HCT116 (cell line): ENCODE measurements at regions not wholly inside any gene's neighbourhood (a gene's known extent, or its start where the extent isn't known, plus 50 kb on each side); places are given as distances from the start of the nearest gene placed in this dataset.

ENCODE experiments used
- ATAC-seq: fragments of 200-7000 bp; cut with Tn5 transposase; 2 replicates; pipeline ENCODE4 v1.9.1; 2020; ENCODE audit warnings: mild to moderate bottlenecking, moderate library complexity
- BruUV-seq: library from RNA; stranded (reverse); fragments of 400-500 nt; replicated peaks from 2 replicates; lab custom pipeline; 2021; lab: Mats Ljungman, UMichigan
- CTCF ChIA-PET: fragments of 300-600 bp; sonication (Branson Sonifier 250); formaldehyde crosslinking; loops from one replicate; lab custom pipeline; 2021; ENCODE audit warnings: antibody characterized with exemption; lab: Charles Lee
- POLR2A ChIA-PET: fragments of 300-600, 350-600 bp; sonication (Branson Sonifier 250); formaldehyde crosslinking; loops from one replicate; lab custom pipeline; 2021; ENCODE audit warnings: antibody characterized with exemption; lab: Charles Lee
- RAD21 ChIA-PET, 2 experiments: fragments of 300-600 bp; sonication (Branson Sonifier 250); formaldehyde crosslinking; loops; one replicate each; lab custom pipeline; 2023; ENCODE audit warnings: low total read pairs in 2 of 2; ENCODE audit not compliant: uncharacterized antibody in 2 of 2, unreplicated experiment in 2 of 2, low non-redundant PET in 1 of 2; lab: Charles Lee
- DNase-seq: peaks from one replicate; pipeline ENCODE4 v3.0.0-alpha.2; 2010; ENCODE audit warnings: low read depth, low spot score
- H2AFZ ChIP-seq: fragments of 200-600 bp; shearing (Covaris generic), sonication (generic); 2 replicates; pipeline ENCODE4 v1.6.1; 2017; ENCODE audit warnings: low read depth, mixed run types, mixed read lengths, antibody characterized with exemption, low read length; ENCODE audit not compliant: poor library complexity, severe bottlenecking
- H3K27ac ChIP-seq: 2 replicates; pipeline ENCODE4 v1.5.1; 2012; ENCODE audit warnings: low read depth, low read length
- H3K27me3 ChIP-seq: fragments of 200-600 bp; sonication (generic); 2 replicates; pipeline ENCODE4 v1.6.1; 2016; ENCODE audit warnings: mixed run types, low read length, mixed read lengths; ENCODE audit not compliant: insufficient read depth
- H3K36me3 ChIP-seq, 2 experiments: fragments of 200-500 bp in 1 of 2; fragments of 200-600 bp in 1 of 2; sonication (Bioruptor generic) in 1 of 2; sonication (generic) in 1 of 2; 2 replicates each; pipeline versions ENCODE4 v1.5.1 to v1.6.1; 2014 to 2016; ENCODE audit warnings: low read length in 2 of 2, inconsistent platforms in 1 of 2, mixed read lengths in 1 of 2, mixed run types in 1 of 2; ENCODE audit not compliant: insufficient read depth in 2 of 2, control insufficient read depth in 1 of 2
- H3K4me1 ChIP-seq, 2 experiments: fragments of 200-600 bp in 1 of 2; sonication (generic) in 1 of 2; 2 replicates each; pipeline versions ENCODE4 v1.5.1 to v1.6.1; 2012 to 2017; ENCODE audit warnings: low read length in 2 of 2, inconsistent platforms in 1 of 2, mild to moderate bottlenecking in 1 of 2, mixed read lengths in 1 of 2, mixed run types in 1 of 2, moderate library complexity in 1 of 2; ENCODE audit not compliant: insufficient read depth in 2 of 2, control insufficient read depth in 1 of 2
- H3K4me2 ChIP-seq: fragments of 200-600 bp; sonication (generic); 2 replicates; pipeline ENCODE4 v1.6.1; 2017; ENCODE audit warnings: mixed run types, low read length, mixed read lengths
- H3K4me3 ChIP-seq, 2 experiments: fragments of 200-600 bp in 1 of 2; sonication (generic) in 1 of 2; replicated peaks in 1 of 2; 2 replicates each; pipeline ENCODE4 v1.5.1; 2011 to 2016; ENCODE audit warnings: low read length in 2 of 2, control low read depth in 1 of 2, low read depth in 1 of 2, mild to moderate bottlenecking in 1 of 2, mixed read lengths in 1 of 2, mixed run types in 1 of 2
- H3K79me2 ChIP-seq: fragments of 200-600 bp; sonication (generic); 2 replicates; pipeline ENCODE4 v1.6.1; 2017; ENCODE audit warnings: mild to moderate bottlenecking, mixed run types, low read length, moderate library complexity, mixed read lengths; ENCODE audit not compliant: insufficient read depth
- H3K9ac ChIP-seq: fragments of 200-600 bp; sonication (generic); 2 replicates; pipeline ENCODE4 v1.6.1; 2016; ENCODE audit warnings: low read length, mixed read lengths
- H3K9me2 ChIP-seq: fragments of 200-600 bp; sonication (generic), shearing (Covaris generic); 2 replicates; pipeline ENCODE4 v1.6.1; 2017; ENCODE audit warnings: mixed run types, mild to moderate bottlenecking, moderate library complexity; ENCODE audit not compliant: insufficient read depth
- H3K9me3 ChIP-seq, 2 experiments: fragments of 200-500 bp in 1 of 2; fragments of 200-600 bp in 1 of 2; sonication (Bioruptor generic) in 1 of 2; sonication (generic) in 1 of 2; 2 replicates each; pipeline ENCODE4 v1.6.1; 2014 to 2017; ENCODE audit warnings: low read length in 2 of 2, mixed read lengths in 2 of 2, inconsistent platforms in 1 of 2, low read depth in 1 of 2, mild to moderate bottlenecking in 1 of 2, mixed run types in 1 of 2, moderate library complexity in 1 of 2; ENCODE audit not compliant: control insufficient read depth in 1 of 2, insufficient read depth in 1 of 2
- H4K20me1 ChIP-seq: fragments of 200-600 bp; sonication (generic), shearing (Covaris generic); 2 replicates; pipeline ENCODE4 v1.6.1; 2017; ENCODE audit warnings: mixed run types, mild to moderate bottlenecking, moderate library complexity; ENCODE audit not compliant: insufficient read depth
- CBX3 ChIP-seq: IDR thresholded peaks from 2 replicates; pipeline ENCODE4 v1.6.1; 2012; ENCODE audit warnings: low read depth
- EGR1 ChIP-seq: IDR thresholded peaks from 2 replicates; pipeline ENCODE4 v1.6.1; 2012; ENCODE audit warnings: low read depth
- ELF1 ChIP-seq: IDR thresholded peaks from 2 replicates; pipeline ENCODE4 v1.6.1; 2012; ENCODE audit warnings: low read depth, borderline replicate concordance
- EZH2 ChIP-seq: fragments of 200-600 bp; sonication (generic); IDR thresholded peaks from 2 replicates; pipeline ENCODE4 v1.6.1; 2017; ENCODE audit warnings: antibody characterized with exemption, mixed run types
- FOSL1 ChIP-seq: IDR thresholded peaks from 2 replicates; pipeline ENCODE4 v1.6.1; 2012; ENCODE audit warnings: low read depth
- JUND ChIP-seq: IDR thresholded peaks from 2 replicates; pipeline ENCODE4 v1.6.1; 2012
- POLR2A ChIP-seq: IDR thresholded peaks from 2 replicates; pipeline ENCODE4 v1.7.0; 2011; ENCODE audit warnings: borderline replicate concordance; ENCODE audit not compliant: insufficient read depth, insufficient read length; ENCODE audit errors: extremely low read depth
- POLR2AphosphoS5 ChIP-seq: IDR thresholded peaks from 2 replicates; pipeline ENCODE4 v1.6.1; 2011; ENCODE audit warnings: mild to moderate bottlenecking, low read depth, low read length, moderate library complexity
- RAD21 ChIP-seq: IDR thresholded peaks from 2 replicates; pipeline ENCODE4 v1.6.1; 2012; ENCODE audit warnings: low read depth, mild to moderate bottlenecking
- REST ChIP-seq: IDR thresholded peaks from 2 replicates; pipeline ENCODE4 v1.6.1; 2012; ENCODE audit warnings: low read depth
- SIN3A ChIP-seq: IDR thresholded peaks from 2 replicates; pipeline ENCODE4 v1.6.1; 2012; ENCODE audit warnings: low read depth
- SRF ChIP-seq: IDR thresholded peaks from 2 replicates; pipeline ENCODE4 v1.6.1; 2012; ENCODE audit warnings: low read depth
- TCF7L2 ChIP-seq: IDR thresholded peaks from 2 replicates; pipeline ENCODE4 v1.7.0; 2011; ENCODE audit warnings: borderline replicate concordance, inconsistent platforms; ENCODE audit not compliant: insufficient read depth, insufficient read length; ENCODE audit errors: extremely low read depth
- YY1 ChIP-seq: IDR thresholded peaks from 2 replicates; pipeline ENCODE4 v1.6.1; 2011; ENCODE audit warnings: low read length, low read depth, moderate library complexity, mild to moderate bottlenecking; ENCODE audit not compliant: insufficient replicate concordance; ENCODE audit errors: extremely low read depth
- ZBTB33 ChIP-seq: IDR thresholded peaks from 2 replicates; pipeline ENCODE4 v1.6.1; 2011; ENCODE audit warnings: mild to moderate bottlenecking, low read length, moderate library complexity; ENCODE audit not compliant: insufficient replicate concordance; ENCODE audit errors: extremely low read depth
- ZFX ChIP-seq: fragments of 450-650 bp; IDR thresholded peaks from 2 replicates; pipeline ENCODE4 v1.6.1; 2017
- ZNF274 ChIP-seq: fragments of 200-500 bp; sonication (Bioruptor generic); IDR thresholded peaks from 2 replicates; pipeline ENCODE4 v1.6.1; 2014; ENCODE audit warnings: mild to moderate bottlenecking, low read depth, low read length, inconsistent platforms
- intact Hi-C: fragments of 100-400 bp; cut with micrococcal nuclease; formaldehyde crosslinking; loops from 2 replicates; pipeline ENCODE4 v1.10.0; 2022

GRCh38 chrX:145506214-145506613, 258.9 kb downstream of the SPANXN1 start (continued):
- TF ChIP-seq TCF7L2 (no peak), ZBTB33 (no peak), ZNF274 (no peak), EZH2 (no peak), EGR1 (no peak)

GRCh38 chrX:145524931-145525330, 277.6 kb downstream of the SPANXN1 start:
- no peak overlapping the region for H3K27ac ChIP-seq
- no peaks in the 10 kb centered on the region for H3K36me3 ChIP-seq
- no peaks in the 10 kb centered on the region for H3K27me3 ChIP-seq
- no peaks in the 10 kb centered on the region for H3K4me1 ChIP-seq
- ChIA-PET RAD21 (no interaction called here), POLR2A (no interaction called here), CTCF (no interaction called here)
- H3K9me3 ChIP-seq = no peaks in the 10 kb centered on the region
- intact Hi-C loops = no loop called here
- H3K4me3 ChIP-seq = no peak overlapping the region
- no peak overlapping the region for H3K9ac ChIP-seq
- DNase-seq (no peak), ATAC-seq (no peak)
- H3K4me2 ChIP-seq = no peak overlapping the region
- no peak for TF ChIP-seq ZNF274
- TF ChIP-seq YY1 = no peak
- no peak for TF ChIP-seq ELF1
- no peak for TF ChIP-seq ZFX
- TF ChIP-seq SIN3A = no peak
- TF ChIP-seq REST = no peak
- no peak for TF ChIP-seq CBX3
- no peak for TF ChIP-seq ZBTB33
- no peak for TF ChIP-seq EZH2
- no peak for TF ChIP-seq JUND
- TF ChIP-seq POLR2A = no peak
- no peak for TF ChIP-seq TCF7L2
- TF ChIP-seq FOSL1 = no peak
- no peak for TF ChIP-seq RAD21
- TF ChIP-seq POLR2AphosphoS5 = no peak
- TF ChIP-seq SRF = no peak
- TF ChIP-seq EGR1 = no peak
- no peak overlapping the region for H2AFZ ChIP-seq
- H3K79me2 ChIP-seq = no peaks in the 10 kb centered on the region
- H4K20me1 ChIP-seq = no peaks in the 10 kb centered on the region
- no TSS peak for BruUV-seq
- H3K9me2 ChIP-seq = no peaks in the 10 kb centered on the region
